A549 (cell line): ENCODE measurements at regions not wholly inside any gene's neighbourhood (a gene's known extent, or its start where the extent isn't known, plus 50 kb on each side); places are given as distances from the start of the nearest gene placed in this dataset.

Experiments used
- ATAC-seq, 2 experiments: fragments of 200-7000 bp in 1 of 2; fragments of >200 bp in 1 of 2; cut with Nextera tagmentation in 1 of 2; cut with Tn5 transposase in 1 of 2; 3 replicates each; pipeline versions ENCODE4 v1.8.0 to v1.9.1; 2018 to 2020; ENCODE audit warnings: mild to moderate bottlenecking in 1 of 2, moderate library complexity in 1 of 2
- CTCF ChIA-PET: fragments of 300-600 bp; sonication (Branson Sonifier 250); formaldehyde crosslinking; extraction: SDS; loops from one replicate; lab custom pipeline; 2021; ENCODE audit warnings: antibody characterized with exemption, inconsistent platforms; lab: Yijun Ruan, JAX
- POLR2A ChIA-PET: fragments of 350-600 bp; formaldehyde crosslinking; extraction: SDS; loops from one replicate; lab custom pipeline; 2021; ENCODE audit warnings: antibody characterized with exemption, inconsistent platforms; lab: Yijun Ruan, JAX
- DNase-seq, 2 experiments: peaks; one replicate each; pipeline versions ENCODE4 v3.0.0 to v3.0.0-alpha.2; 2011 to 2016; ENCODE audit warnings: low read depth in 1 of 2, low spot score in 1 of 2
- FAIRE-seq: peaks from 2 replicates; lab custom pipeline; 2011; peaks lifted over from hg19 to GRCh38; lab: Jason Lieb, UNC
- H3K27ac ChIP-seq, 2 experiments: fragments of >200 bp; sonication (Bioruptor Twin); formaldehyde crosslinking; 3 replicates each; pipeline ENCODE4 v1.5.1; 2016 to 2017
- H3K4me1 ChIP-seq: fragments of >200 bp; sonication (Bioruptor Twin); formaldehyde crosslinking; 3 replicates; pipeline ENCODE4 v1.6.1; 2016
- H3K4me2 ChIP-seq: fragments of >200 bp; sonication (Bioruptor Twin); formaldehyde crosslinking; 3 replicates; pipeline ENCODE4 v1.6.1; 2016
- H3K4me3 ChIP-seq: fragments of >200 bp; sonication (Bioruptor Twin); formaldehyde crosslinking; 3 replicates; pipeline ENCODE4 v1.5.1; 2016
- H3K9me3 ChIP-seq: fragments of >200 bp; sonication (Bioruptor Twin); formaldehyde crosslinking; 3 replicates; pipeline ENCODE4 v1.6.1; 2016
- BHLHE40 ChIP-seq: IDR thresholded peaks from 2 replicates; pipeline ENCODE4 v1.6.1; 2012; ENCODE audit warnings: low read depth, low read length, inconsistent platforms
- CBX2 ChIP-seq: fragments of 200-600 bp; sonication (generic); IDR thresholded peaks from 2 replicates; pipeline ENCODE4 v1.6.1; 2016; ENCODE audit warnings: low read depth, mild to moderate bottlenecking, borderline replicate concordance
- CBX8 ChIP-seq: fragments of 200-600 bp; sonication (generic); IDR thresholded peaks from 2 replicates; pipeline ENCODE4 v1.6.1; 2016
- EP300 ChIP-seq, 2 experiments: fragments of >200 bp; sonication (Bioruptor Twin); formaldehyde crosslinking; IDR thresholded peaks; 2 replicates in 1 of 2; 3 replicates in 1 of 2; pipeline ENCODE4 v1.6.1; 2016 to 2017
- FOXS1 ChIP-seq: fragments of 250-450 bp; sonication (Bioruptor Pico); IDR thresholded peaks from 2 replicates; pipeline ENCODE4 v1.5.0; 2020; ENCODE audit warnings: mild to moderate bottlenecking, moderate library complexity
- GATA3 ChIP-seq: IDR thresholded peaks from 2 replicates; pipeline ENCODE4 v1.6.1; 2012; ENCODE audit warnings: borderline replicate concordance
- HEYL ChIP-seq: fragments of 250-450 bp; sonication (Bioruptor Pico); IDR thresholded peaks from 2 replicates; pipeline ENCODE4 v1.8.0; 2021; ENCODE audit warnings: mild to moderate bottlenecking, moderate library complexity
- HMGXB4 ChIP-seq: fragments of 250-450 bp; sonication (Bioruptor Pico); IDR thresholded peaks from 2 replicates; pipeline ENCODE4 v1.5.0; 2021; ENCODE audit warnings: mild to moderate bottlenecking, moderate library complexity, borderline replicate concordance
- HOXA7 ChIP-seq: fragments of 250-450 bp; sonication (Bioruptor Pico); IDR thresholded peaks from 2 replicates; pipeline ENCODE4 v1.5.0; 2020; ENCODE audit warnings: mild to moderate bottlenecking, moderate library complexity
- HOXB13 ChIP-seq: fragments of 250-450 bp; sonication (Bioruptor Pico); IDR thresholded peaks from 2 replicates; pipeline ENCODE4 v1.5.0; 2020; ENCODE audit warnings: low read depth, mild to moderate bottlenecking, moderate library complexity
- JUNB ChIP-seq: fragments of >200 bp; sonication (Bioruptor Twin); formaldehyde crosslinking; IDR thresholded peaks from 2 replicates; pipeline ENCODE4 v1.6.1; 2016
- KDM1A ChIP-seq: fragments of 200-600 bp; sonication (generic); IDR thresholded peaks from 2 replicates; pipeline ENCODE4 v1.6.1; 2016; ENCODE audit warnings: low read depth, mild to moderate bottlenecking
- MAFK ChIP-seq: fragments of 450-650 bp; IDR thresholded peaks from 2 replicates; pipeline ENCODE4 v1.6.1; 2014; ENCODE audit not compliant: partially characterized antibody
- MYC ChIP-seq: IDR thresholded peaks from 2 replicates; pipeline ENCODE4 v1.6.1; 2012; ENCODE audit warnings: mild to moderate bottlenecking, inconsistent platforms, low read length, improper control_type of control experiment, borderline replicate concordance
- NPAS2 ChIP-seq: fragments of 250-450 bp; sonication (Bioruptor Pico); IDR thresholded peaks from 2 replicates; pipeline ENCODE4 v1.8.0; 2022; ENCODE audit warnings: mild to moderate bottlenecking, moderate library complexity, borderline replicate concordance
- NR3C1 ChIP-seq: fragments of >200 bp; sonication (Bioruptor Twin); formaldehyde crosslinking; IDR thresholded peaks from 3 replicates; pipeline ENCODE4 v1.6.1; 2017
- PBX3 ChIP-seq: IDR thresholded peaks from 2 replicates; pipeline ENCODE4 v1.6.1; 2012
- POLR2AphosphoS2 ChIP-seq: conservative IDR thresholded peaks from 2 replicates; pipeline ENCODE4 v1.6.1; 2012; ENCODE audit warnings: low read length, improper control_type of control experiment, inconsistent platforms
- RAD21 ChIP-seq, 2 experiments: fragments of >200 bp in 1 of 2; sonication (Bioruptor Twin) in 1 of 2; formaldehyde crosslinking in 1 of 2; IDR thresholded peaks in 1 of 2; conservative IDR thresholded peaks in 1 of 2; 2 replicates in 1 of 2; 3 replicates in 1 of 2; pipeline ENCODE4 v1.6.1; 2012 to 2018; ENCODE audit warnings: inconsistent platforms in 1 of 2
- RARB ChIP-seq: fragments of 250-450 bp; sonication (Bioruptor Pico); IDR thresholded peaks from 2 replicates; pipeline ENCODE4 v1.8.0; 2021; ENCODE audit warnings: mild to moderate bottlenecking, moderate library complexity
- RNF2 ChIP-seq: fragments of 200-600 bp; sonication (generic); IDR thresholded peaks from 2 replicates; pipeline ENCODE4 v1.6.1; 2016; ENCODE audit warnings: low read depth, mild to moderate bottlenecking, antibody characterized with exemption, moderate library complexity, borderline replicate concordance
- SMC3 ChIP-seq: fragments of >200 bp; sonication (Bioruptor Twin); formaldehyde crosslinking; IDR thresholded peaks from 3 replicates; pipeline ENCODE4 v1.6.1; 2018; ENCODE audit warnings: inconsistent platforms
- USF2 ChIP-seq: fragments of 450-650 bp; IDR thresholded peaks from 2 replicates; pipeline ENCODE4 v1.6.1; 2014; ENCODE audit warnings: antibody characterized with exemption
- ZFP36 ChIP-seq: fragments of 450-650 bp; IDR thresholded peaks from 2 replicates; pipeline ENCODE4 v1.6.1; 2014; ENCODE audit warnings: borderline replicate concordance; ENCODE audit not compliant: partially characterized antibody
- WGBS: methylation state at CpG from one replicate; pipeline ENCODE4 v1.1.6; 2017; ENCODE audit errors: missing lambda C conversion rate; 5-methylcytosine and 5-hydroxymethylcytosine counted together
- TF ChIP-seq, protein P1 (sequence below): fragments of 200-600 bp; sonication (generic); IDR thresholded peaks from 2 replicates; pipeline ENCODE4 v1.6.1; 2016; ENCODE audit warnings: antibody characterized with exemption, mild to moderate bottlenecking, moderate library complexity

- FAIRE-seq (no peak), ATAC-seq (no peak)
- 3% methylated on average over 1 of the region's 1 CpG for WGBS
- no peaks in the 10 kb centered on the region for H3K9me3 ChIP-seq
- ChIA-PET POLR2A (no interaction called here), CTCF (no interaction called here)
- no peak overlapping the region for H3K27ac ChIP-seq
- H3K4me1 ChIP-seq: no peaks in the 10 kb centered on the region
- no peak for TF ChIP-seq CBX2
- TF ChIP-seq, all 56 proteins: peak for 0
- Histone ChIP-seq H3K4me3 (no peak overlapping the region), H3K4me2 (no peak overlapping the region)
- no peak for DNase-seq
Observed at GRCh38 chr14:87321548-87321947, 671.4 kb downstream of the GALC start.

DNA sequence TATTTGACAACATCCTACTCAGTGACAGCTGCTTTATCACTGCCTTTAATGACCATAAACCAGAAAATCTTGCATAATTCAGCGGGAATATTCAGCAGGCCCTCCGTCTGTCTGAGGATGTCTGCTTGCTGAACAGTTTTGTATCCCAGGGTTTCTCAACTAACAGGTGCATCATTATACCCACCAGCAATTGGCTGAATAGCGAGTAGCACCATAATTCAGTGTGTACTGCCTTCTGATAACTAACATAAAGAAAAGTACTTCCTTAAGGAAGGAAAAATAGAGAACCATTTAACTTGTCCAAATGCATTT is 680.1 kb downstream of the GALC start:
- POLR2A ChIA-PET: no interaction called here
- Histone ChIP-seq H3K27ac (no peak overlapping the region), H3K9me3 (no peaks in the 10 kb centered on the region)
- TF ChIP-seq HMGXB4 (CRISPR knock-in tag) (no peak), GATA3 (no peak), MYC (no peak), CBX8 (no peak), EP300 (IDR thresholded peaks at IDR 0.05) (no peak), RARB (CRISPR knock-in tag) (no peak), RAD21 (conservative IDR thresholded peaks at IDR 0.05 in 1 of 2, IDR thresholded peaks at IDR 0.05 in 1 of 2) (no peak)
- TF ChIP-seq, all 56 proteins: peak for 0
- ATAC-seq: no peak
- Histone ChIP-seq H3K4me3 (no peak overlapping the region), H3K4me2 (no peak overlapping the region), H3K4me1 (no peaks in the 10 kb centered on the region)
- CTCF ChIA-PET: no interaction called here
- no peak for DNase-seq
- WGBS: 0% methylated on average over 3 of the region's 3 CpGs
- no peak for FAIRE-seq

DNA sequence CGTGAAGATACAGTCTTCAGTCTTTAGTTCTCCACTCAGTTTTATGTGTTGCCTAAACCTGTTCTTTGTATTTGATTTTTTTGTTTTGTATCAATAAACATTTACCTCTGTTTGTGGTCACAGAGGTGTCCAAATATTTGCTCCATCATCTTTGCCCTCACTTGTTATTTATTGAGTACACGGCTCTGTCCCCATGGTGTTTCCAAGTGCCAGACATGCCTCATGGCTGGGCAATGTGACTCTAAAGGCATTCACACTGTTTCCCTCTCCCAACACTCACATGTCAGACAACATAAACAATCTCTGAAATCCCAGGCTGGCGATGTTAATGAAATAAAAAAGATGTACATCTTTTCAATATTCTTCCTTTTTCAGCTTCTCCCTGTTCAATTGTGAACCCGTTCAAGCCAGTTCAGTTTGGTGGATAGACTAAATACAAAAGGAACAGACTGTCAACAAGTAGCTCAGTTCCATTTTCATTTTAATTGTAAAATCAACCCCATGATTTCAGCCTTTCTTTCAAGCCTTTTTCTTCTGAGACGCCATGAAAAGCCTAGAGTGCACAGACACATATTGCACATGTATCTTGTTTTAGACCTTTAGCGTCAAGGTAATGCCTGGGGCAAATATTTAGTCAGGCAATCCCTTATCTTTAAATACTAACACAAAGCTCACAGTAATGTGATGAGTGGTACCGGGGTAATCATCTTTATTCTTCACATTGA is 680.7 kb downstream of the GALC start:
- ChIA-PET CTCF (no interaction called here), POLR2A (no interaction called here)
- Histone ChIP-seq H3K27ac (no peak overlapping the region), H3K9me3 (no peaks in the 10 kb centered on the region), H3K4me1 (no peaks in the 10 kb centered on the region), H3K4me2 (no peak overlapping the region), H3K4me3 (no peak overlapping the region)
- ATAC-seq (no peak), FAIRE-seq (no peak), DNase-seq (no peak)
- TF ChIP-seq NR3C1: no peak
- TF ChIP-seq FOXS1: no peak
- TF ChIP-seq HMGXB4 (CRISPR knock-in tag): no peak
- no peak for TF ChIP-seq NPAS2
- TF ChIP-seq, protein P1, sequence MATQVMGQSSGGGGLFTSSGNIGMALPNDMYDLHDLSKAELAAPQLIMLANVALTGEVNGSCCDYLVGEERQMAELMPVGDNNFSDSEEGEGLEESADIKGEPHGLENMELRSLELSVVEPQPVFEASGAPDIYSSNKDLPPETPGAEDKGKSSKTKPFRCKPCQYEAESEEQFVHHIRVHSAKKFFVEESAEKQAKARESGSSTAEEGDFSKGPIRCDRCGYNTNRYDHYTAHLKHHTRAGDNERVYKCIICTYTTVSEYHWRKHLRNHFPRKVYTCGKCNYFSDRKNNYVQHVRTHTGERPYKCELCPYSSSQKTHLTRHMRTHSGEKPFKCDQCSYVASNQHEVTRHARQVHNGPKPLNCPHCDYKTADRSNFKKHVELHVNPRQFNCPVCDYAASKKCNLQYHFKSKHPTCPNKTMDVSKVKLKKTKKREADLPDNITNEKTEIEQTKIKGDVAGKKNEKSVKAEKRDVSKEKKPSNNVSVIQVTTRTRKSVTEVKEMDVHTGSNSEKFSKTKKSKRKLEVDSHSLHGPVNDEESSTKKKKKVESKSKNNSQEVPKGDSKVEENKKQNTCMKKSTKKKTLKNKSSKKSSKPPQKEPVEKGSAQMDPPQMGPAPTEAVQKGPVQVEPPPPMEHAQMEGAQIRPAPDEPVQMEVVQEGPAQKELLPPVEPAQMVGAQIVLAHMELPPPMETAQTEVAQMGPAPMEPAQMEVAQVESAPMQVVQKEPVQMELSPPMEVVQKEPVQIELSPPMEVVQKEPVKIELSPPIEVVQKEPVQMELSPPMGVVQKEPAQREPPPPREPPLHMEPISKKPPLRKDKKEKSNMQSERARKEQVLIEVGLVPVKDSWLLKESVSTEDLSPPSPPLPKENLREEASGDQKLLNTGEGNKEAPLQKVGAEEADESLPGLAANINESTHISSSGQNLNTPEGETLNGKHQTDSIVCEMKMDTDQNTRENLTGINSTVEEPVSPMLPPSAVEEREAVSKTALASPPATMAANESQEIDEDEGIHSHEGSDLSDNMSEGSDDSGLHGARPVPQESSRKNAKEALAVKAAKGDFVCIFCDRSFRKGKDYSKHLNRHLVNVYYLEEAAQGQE: no peak
- no peak for TF ChIP-seq MAFK
- TF ChIP-seq JUNB: no peak
- no peak for TF ChIP-seq RNF2
- TF ChIP-seq SMC3: no peak
- no peak for TF ChIP-seq HOXB13 (CRISPR knock-in tag)
- no peak for TF ChIP-seq KDM1A
- no peak for TF ChIP-seq POLR2AphosphoS2
- no peak for TF ChIP-seq HEYL
- TF ChIP-seq PBX3: no peak
- TF ChIP-seq HOXA7: no peak
- no peak for TF ChIP-seq ZFP36
- no peak for TF ChIP-seq USF2
- no peak for TF ChIP-seq BHLHE40
- 5% methylated on average over 7 of the region's 7 CpGs for WGBS
